ENCODE measurements at regions not wholly inside any gene's neighbourhood (a gene's known extent, or its start where the extent isn't known, plus 50 kb on each side); places are given as distances from the start of the nearest gene placed in this dataset.
"Not testable (repeated sequence)": the region's sequence is repeated elsewhere in the genome, so short reads cannot be mapped to it uniquely, and the experiment has no call there.

DNA sequence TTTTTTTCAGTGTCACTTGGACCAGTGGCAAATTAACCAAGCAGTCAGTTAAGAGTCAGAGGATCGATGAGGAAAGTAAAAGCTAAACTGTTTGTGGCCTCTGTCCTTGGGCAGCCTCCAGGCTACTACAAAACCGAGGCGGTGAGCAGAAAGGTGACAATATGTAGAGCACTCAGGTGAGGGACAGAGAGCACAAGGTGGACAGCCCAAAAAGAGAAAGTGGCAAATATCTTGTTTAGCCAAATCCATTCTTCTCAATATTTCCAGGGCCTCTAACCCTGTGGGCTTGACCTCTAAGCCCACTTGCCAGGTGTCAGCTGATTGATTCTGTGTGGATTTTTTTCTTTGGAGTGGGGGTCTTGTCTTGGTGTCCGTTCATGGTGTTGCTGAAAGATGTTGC, 4202.2 kb upstream of the OR11H1 start:
- intact Hi-C loops (cut with micrococcal nuclease), result no loop called here
- DNase-seq (no peak), ATAC-seq (no peak)

DNA sequence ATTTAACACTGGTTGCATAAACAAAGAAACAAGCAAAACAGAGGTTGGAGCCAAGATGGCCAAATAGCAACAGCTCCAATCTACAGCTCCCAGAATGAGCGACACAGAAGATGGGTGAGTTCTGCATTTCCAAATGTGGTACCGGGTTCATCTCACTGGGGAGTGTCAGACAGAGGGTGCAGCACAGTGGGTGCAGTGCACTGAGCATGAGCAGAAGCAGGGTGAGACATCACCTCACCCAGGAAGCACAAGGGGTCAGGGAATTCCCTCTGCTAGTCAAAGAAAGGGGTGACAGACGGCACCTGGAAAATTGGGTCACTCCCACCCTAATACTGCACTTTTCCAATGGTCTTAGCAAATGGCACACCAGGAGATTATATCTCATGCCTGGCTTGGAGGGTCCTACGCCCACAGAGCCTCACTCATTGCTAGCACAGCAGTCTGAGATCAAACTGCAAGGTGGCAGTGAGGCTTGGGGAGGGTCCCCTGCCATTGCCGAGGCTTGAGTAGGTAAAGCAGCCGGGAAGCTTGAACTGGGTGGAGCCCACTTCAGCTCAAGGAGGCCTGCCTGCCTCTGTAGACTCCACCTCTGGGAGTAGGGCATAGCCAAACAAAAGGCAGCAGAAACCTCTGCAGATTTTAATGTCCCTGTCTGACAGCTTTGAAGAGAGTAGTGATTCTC, 4186.5 kb upstream of the OR11H1 start:
- peak; percentile 23 for DNase-seq
- intact Hi-C loops (cut with micrococcal nuclease); ATAC-seq: not testable (repeated sequence)

DNA sequence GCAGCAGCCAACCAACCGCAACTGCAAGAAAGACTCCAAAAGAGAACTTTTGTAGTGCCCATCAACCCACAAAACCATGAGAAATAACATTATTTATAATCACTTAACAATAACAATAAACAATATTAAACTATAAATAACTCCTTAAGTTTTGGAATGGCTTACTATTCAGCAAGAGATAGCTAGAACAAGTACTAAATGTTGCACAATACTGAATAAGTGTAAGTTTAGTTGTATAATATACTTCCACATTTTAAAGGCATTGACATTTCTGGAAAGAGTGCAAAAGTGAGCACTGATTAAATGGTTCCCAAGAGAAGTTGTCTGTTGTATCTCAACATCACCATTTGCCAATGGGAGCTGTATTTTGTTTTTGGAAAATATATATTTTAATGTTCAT, 4176.8 kb upstream of the OR11H1 start:
- DNase-seq; intact Hi-C loops (cut with micrococcal nuclease); ATAC-seq: not testable (repeated sequence)

DNA sequence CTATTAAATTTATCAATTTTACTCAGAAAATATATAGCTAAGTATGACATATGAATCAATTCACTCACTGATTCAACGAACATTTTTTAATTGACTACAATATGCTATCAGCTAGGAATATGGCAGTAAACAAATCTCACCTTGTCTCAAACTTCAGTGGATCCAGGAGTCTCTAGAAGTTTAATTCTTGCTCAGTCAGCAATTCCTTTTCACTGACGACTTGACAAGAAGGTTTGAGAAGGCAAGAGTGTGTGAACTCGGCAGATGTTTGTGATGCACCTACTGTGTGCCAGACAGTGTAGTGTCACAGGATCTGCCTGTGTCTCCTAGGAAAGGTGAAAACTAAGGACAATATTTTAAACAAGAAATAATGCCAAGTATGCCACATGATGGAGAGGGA, 4175.7 kb upstream of the OR11H1 start:
- intact Hi-C loops (cut with micrococcal nuclease); ATAC-seq; DNase-seq: not testable (repeated sequence)

DNA sequence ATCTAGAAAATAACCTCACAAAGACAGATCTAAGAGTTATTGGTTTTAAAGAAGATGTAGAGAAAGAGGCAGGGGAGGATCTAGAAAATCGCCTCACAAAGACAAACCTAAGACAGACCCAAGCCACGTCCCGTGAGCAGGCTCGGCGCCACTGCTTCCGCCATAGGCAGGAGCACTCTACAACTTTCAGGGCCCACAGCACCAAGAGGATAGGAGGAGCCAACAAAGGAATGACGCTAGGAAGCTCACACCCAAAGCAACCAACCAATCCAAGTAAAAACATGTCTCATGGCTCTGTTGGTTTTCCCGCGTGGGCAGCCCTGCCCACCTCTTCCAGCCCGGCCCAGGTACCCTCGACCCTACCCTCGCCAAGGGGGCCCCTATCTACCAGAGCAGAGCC, 4167.4 kb upstream of the OR11H1 start:
- DNase-seq (no peak), ATAC-seq (no peak)

DNA sequence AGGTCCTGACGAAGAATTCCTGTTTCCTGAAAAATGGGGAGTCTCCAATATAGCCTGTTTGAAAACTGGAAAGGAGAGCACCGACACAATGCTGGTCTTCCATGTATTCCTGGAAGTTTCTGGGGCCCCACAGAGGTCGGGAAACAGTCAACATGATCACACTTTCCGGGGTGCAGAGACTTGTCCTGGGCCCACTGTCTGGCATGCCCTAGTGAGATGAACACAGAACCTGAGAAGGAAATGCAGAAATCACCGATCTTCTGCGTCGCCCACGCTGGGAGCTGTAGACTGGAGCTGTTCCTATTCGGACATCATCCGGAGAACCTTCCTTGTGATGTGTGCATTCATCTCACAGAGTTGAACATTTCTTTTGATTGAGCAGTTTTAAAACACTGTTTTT, 4166.5 kb upstream of the OR11H1 start:
- not testable (repeated sequence) for DNase-seq, ATAC-seq

More for the DNA sequence above, 4167.4 kb upstream of the OR11H1 start:
- intact Hi-C loops (cut with micrococcal nuclease), result no loop called here

DNA sequence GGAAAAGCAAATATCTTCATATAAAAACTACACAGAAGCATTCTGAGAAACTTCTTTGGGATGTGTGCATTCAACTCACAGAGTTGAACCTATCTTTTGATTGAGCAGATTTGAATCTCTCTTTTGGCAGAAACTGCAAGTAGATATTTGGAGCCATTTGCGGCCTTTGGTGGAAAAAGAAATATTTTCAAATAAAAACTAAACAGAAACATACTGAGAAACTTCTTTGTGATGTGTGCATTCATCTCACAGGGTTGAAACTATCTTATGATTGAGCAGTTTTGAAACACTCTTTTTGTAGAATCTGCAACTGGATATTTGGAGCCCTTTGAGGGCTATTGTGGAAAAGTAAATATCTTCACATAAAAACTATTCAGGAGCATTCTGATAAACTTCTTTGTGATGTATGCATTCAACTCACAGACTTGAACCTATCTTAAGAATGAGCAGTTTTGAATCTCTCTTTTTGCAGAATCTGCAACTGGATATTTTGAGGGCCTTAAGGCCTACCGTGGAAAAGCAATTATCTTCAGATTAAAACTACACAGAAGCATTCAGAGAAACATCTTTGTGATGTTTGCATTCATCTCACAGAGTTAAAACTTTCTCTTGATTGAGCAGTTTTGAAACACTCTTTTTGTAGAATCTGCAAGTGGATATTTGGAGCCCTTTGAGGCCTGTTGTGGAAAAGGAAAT, 4158.2 kb upstream of the OR11H1 start:
- DNase-seq; intact Hi-C loops (cut with micrococcal nuclease); ATAC-seq: not testable (repeated sequence)

More for the DNA sequence above, 4166.5 kb upstream of the OR11H1 start:
- intact Hi-C loops (cut with micrococcal nuclease), result not testable (repeated sequence)

DNA sequence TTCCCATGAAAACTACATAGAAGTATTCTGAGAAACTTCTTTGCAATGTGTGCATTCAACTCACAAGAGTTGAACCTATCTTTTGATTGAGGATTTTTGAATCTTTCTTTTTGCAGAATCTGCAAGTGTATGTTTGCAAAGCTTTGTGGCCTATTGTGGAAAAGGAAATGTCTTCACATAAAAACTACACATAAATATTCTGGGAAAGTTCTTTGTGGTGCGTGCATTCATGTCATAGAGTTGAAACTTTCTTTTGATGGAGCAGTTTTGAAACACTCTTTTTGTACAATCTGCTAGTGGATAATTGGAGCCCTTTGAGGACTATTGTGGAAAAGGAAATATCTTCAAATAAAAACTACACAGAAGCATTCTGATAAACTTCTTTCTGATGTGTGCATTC, 4157.7 kb upstream of the OR11H1 start:
- intact Hi-C loops (cut with micrococcal nuclease); ATAC-seq; DNase-seq: not testable (repeated sequence)
